ENCODE measurements at regions not wholly inside any gene's neighbourhood (a gene's known extent, or its start where the extent isn't known, plus 50 kb on each side); places are given as distances from the start of the nearest gene placed in this dataset.

GRCh38 chr20:12594410-12595088, 414.2 kb upstream of the SPTLC3 start:
- Histone ChIP-seq H3K27me3 (no peaks in the 10 kb centered on the region), H3K4me3 (no peak overlapping the region), H3K27ac (no peak overlapping the region), H3K9me3 (no peaks in the 10 kb centered on the region), H3K36me3 (no peaks in the 10 kb centered on the region), H3K4me1 (no peaks in the 10 kb centered on the region)
- no peak for ATAC-seq (ENCODE audit: low FRiP score in 2 of 2)
- TF ChIP-seq POLR2A (IDR thresholded peaks at IDR 0.05) (no peak), POLR2AphosphoS5 (IDR thresholded peaks at IDR 0.05) (no peak), CTCF (IDR thresholded peaks at IDR 0.05) (no peak), EP300 (IDR thresholded peaks at IDR 0.05) (no peak)
- DNase-seq: no peak
- 33 to 37% methylated on average over 2 of the region's 2 CpGs for WGBS, 2 donors

GRCh38 chr20:12595841-12596240, 412.9 kb upstream of the SPTLC3 start:
- no peak for ATAC-seq (ENCODE audit: low FRiP score in 2 of 2)
- Histone ChIP-seq H3K27ac (no peak overlapping the region), H3K36me3 (no peaks in the 10 kb centered on the region), H3K4me1 (no peaks in the 10 kb centered on the region), H3K9me3 (no peaks in the 10 kb centered on the region), H3K4me3 (no peak overlapping the region), H3K27me3 (no peaks in the 10 kb centered on the region)
- TF ChIP-seq POLR2AphosphoS5 (IDR thresholded peaks at IDR 0.05): no peak
- TF ChIP-seq POLR2A (IDR thresholded peaks at IDR 0.05): no peak
- TF ChIP-seq EP300 (IDR thresholded peaks at IDR 0.05): no peak
- TF ChIP-seq CTCF (IDR thresholded peaks at IDR 0.05): no peak
- 67 to 81% methylated on average over 2 of the region's 2 CpGs for WGBS, 2 donors
- no peak for DNase-seq

- ATAC-seq (ENCODE audit: low FRiP score in 2 of 2) (no peak), DNase-seq (no peak)
- no peaks in the 10 kb centered on the region for H3K36me3 ChIP-seq
- H3K27ac ChIP-seq: no peak overlapping the region
- TF ChIP-seq EP300 (IDR thresholded peaks at IDR 0.05) (no peak), POLR2AphosphoS5 (IDR thresholded peaks at IDR 0.05) (no peak), CTCF (IDR thresholded peaks at IDR 0.05) (no peak), POLR2A (IDR thresholded peaks at IDR 0.05) (no peak)
- no peaks in the 10 kb centered on the region for H3K27me3 ChIP-seq
- no peaks in the 10 kb centered on the region for H3K9me3 ChIP-seq
- H3K4me1 ChIP-seq: no peaks in the 10 kb centered on the region
- WGBS, 2 donors: 66 to 82% methylated on average over 2 of the region's 2 CpGs
- no peak overlapping the region for H3K4me3 ChIP-seq
Observed at GRCh38 chr20:12596863-12597262, 411.9 kb upstream of the SPTLC3 start.

DNA sequence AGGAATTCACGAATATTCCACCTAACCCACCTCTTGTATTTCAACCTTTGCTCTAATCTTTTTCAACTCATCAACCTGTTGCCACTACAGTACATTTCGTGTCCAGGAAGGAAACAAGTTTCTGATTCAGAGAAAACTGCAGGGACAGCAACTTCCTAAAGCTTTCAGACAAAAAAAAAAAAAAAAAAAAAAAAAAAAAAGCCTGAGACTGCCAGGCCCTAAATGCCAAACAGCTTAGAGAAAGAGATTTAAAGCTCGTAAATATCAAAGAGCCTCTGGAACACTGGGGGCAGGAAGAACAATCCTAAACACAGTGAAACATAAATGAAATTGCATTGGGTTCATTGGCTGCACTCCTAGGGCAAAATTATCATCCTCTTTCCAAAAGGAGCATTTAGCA, 411.2 kb upstream of the SPTLC3 start:
- TF ChIP-seq POLR2A (IDR thresholded peaks at IDR 0.05) (no peak), EP300 (IDR thresholded peaks at IDR 0.05) (no peak), CTCF (IDR thresholded peaks at IDR 0.05) (no peak), POLR2AphosphoS5 (IDR thresholded peaks at IDR 0.05) (no peak)
- Histone ChIP-seq H3K27me3 (no peaks in the 10 kb centered on the region), H3K36me3 (no peaks in the 10 kb centered on the region), H3K4me1 (no peaks in the 10 kb centered on the region), H3K4me3 (no peak overlapping the region), H3K27ac (no peak overlapping the region), H3K9me3 (no peaks in the 10 kb centered on the region)
- DNase-seq: no peak
- no peak for ATAC-seq (ENCODE audit: low FRiP score in 2 of 2)
- WGBS, 2 donors: 29 to 37% methylated on average over 3 of the region's 3 CpGs

GRCh38 chr20:12598894-12599293, 409.9 kb upstream of the SPTLC3 start:
- TF ChIP-seq EP300 (IDR thresholded peaks at IDR 0.05) (no peak), POLR2AphosphoS5 (IDR thresholded peaks at IDR 0.05) (no peak), CTCF (IDR thresholded peaks at IDR 0.05) (no peak), POLR2A (IDR thresholded peaks at IDR 0.05) (no peak)
- H3K27me3 ChIP-seq: no peaks in the 10 kb centered on the region
- 52 to 54% methylated on average over 3 of the region's 3 CpGs for WGBS, 2 donors
- no peaks in the 10 kb centered on the region for H3K36me3 ChIP-seq
- H3K9me3 ChIP-seq: no peaks in the 10 kb centered on the region
- H3K4me1 ChIP-seq: no peaks in the 10 kb centered on the region
- ATAC-seq (ENCODE audit: low FRiP score in 2 of 2) (no peak), DNase-seq (no peak)
- no peak overlapping the region for H3K4me3 ChIP-seq
- H3K27ac ChIP-seq: no peak overlapping the region

Measured in upper lobe of left lung (tissue), 6 donors.